RWPE1 (cell line): ENCODE measurements at regions not wholly inside any gene's neighbourhood (a gene's known extent, or its start where the extent isn't known, plus 50 kb on each side); places are given as distances from the start of the nearest gene placed in this dataset.
A peak's percentile ranks its signal among the peaks of the same experiment; 100 is the strongest.

Source experiments
- CTCF ChIA-PET: fragments of 350-600 bp; sonication (Branson Sonifier 250); formaldehyde crosslinking; extraction: SDS; loops from one replicate; lab custom pipeline; 2021; lab: Yijun Ruan, JAX
- POLR2A ChIA-PET: fragments of 400-600 bp; formaldehyde crosslinking; extraction: SDS; loops from one replicate; lab custom pipeline; 2020; ENCODE audit warnings: antibody characterized with exemption; ENCODE audit not compliant: low non-redundant PET; lab: Yijun Ruan, JAX
- DNase-seq: peaks from one replicate; pipeline ENCODE4 v3.0.0; 2012; ENCODE audit warnings: low spot score
- H3K27ac ChIP-seq: fragments of 450-650 bp; 2 replicates; pipeline ENCODE4 v1.5.1; 2017
- TF ChIP-seq, protein P1 (sequence below): fragments of 450-650 bp; conservative IDR thresholded peaks from 2 replicates; pipeline ENCODE4 v1.5.1; 2017; ENCODE audit warnings: low read depth, mild to moderate bottlenecking

DNA sequence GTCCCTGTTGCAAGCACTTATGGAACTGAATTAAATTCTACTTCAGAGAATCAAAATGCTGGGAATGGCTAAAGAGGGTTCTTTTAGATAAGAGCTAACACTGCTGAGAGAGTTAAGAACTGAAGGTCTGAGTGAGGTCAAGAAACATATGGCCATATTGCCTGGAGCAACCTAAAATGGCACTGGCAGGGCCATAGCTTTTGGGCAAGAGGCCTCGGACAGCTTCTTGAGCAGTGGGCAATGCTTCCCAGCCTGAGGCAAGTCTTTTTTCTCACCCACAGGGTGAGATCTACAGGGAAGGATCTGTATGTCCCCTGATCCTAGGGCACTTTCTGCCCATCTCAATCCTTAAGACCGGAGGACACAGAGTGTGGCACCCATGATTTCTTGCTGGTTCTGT is 244.6 kb upstream of the NT5C1B start:
- DNase-seq, result no peak
- TF ChIP-seq, protein P1, sequence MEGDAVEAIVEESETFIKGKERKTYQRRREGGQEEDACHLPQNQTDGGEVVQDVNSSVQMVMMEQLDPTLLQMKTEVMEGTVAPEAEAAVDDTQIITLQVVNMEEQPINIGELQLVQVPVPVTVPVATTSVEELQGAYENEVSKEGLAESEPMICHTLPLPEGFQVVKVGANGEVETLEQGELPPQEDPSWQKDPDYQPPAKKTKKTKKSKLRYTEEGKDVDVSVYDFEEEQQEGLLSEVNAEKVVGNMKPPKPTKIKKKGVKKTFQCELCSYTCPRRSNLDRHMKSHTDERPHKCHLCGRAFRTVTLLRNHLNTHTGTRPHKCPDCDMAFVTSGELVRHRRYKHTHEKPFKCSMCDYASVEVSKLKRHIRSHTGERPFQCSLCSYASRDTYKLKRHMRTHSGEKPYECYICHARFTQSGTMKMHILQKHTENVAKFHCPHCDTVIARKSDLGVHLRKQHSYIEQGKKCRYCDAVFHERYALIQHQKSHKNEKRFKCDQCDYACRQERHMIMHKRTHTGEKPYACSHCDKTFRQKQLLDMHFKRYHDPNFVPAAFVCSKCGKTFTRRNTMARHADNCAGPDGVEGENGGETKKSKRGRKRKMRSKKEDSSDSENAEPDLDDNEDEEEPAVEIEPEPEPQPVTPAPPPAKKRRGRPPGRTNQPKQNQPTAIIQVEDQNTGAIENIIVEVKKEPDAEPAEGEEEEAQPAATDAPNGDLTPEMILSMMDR, result no peak
- ChIA-PET POLR2A (no interaction called here), CTCF (interaction anchor here (1.1 kb wide), 1 partner anchor 84 kb away, joined by 3 read pairs; no protein-coding TSS in a partner anchor)
- no peak overlapping the region for H3K27ac ChIP-seq

DNA sequence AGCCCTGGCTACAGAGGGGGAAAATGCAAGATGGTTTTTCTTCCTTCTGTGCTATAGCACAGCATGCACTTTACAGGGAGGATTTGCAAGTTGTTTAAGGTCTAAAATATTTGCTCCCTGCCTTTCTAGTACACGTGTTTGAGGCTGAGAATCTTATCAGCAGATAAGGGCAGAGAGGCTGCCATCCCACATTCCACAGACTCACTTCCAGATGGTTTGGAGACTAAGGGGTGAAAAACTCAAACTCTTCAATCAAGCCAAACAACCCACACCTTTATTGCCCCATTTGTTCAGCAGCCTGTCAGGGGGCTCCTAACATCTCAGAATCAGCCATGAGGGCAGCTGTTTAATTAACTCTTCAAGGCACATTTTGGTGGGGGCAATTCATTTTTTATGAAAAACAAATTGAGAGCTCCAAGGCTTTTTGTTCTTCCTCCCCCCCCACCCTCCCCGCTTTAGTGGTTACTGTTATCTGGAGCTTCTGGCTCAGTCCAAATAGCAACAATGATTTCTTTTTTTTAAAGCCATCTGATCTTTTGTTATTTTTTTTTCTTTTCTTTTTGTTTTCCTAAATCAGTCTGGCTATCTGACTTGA is 242.6 kb upstream of the NT5C1B start:
- CTCF ChIA-PET, result no interaction called here
- TF ChIP-seq, protein P1, result no peak
- POLR2A ChIA-PET, result no interaction called here
- DNase-seq, result no peak
- H3K27ac ChIP-seq, result no peak overlapping the region

DNA sequence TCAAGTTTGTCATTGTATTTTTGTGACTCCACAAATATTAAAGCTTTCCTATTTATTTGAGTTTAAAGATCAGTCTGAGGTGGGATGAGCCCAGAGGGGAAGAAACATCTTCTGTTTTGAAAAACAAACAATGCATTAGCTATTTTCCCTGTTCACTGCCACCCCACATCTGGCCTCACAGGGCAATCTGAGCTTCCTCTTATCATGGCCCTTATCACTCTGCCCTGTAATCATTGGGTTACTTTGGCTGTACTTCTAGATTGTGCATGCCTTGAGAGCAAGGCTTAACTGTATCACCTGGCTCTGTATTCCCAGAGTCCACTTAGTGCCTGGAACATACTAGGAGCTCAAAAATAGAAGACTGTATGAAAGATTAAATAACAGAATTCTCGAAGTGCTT is 241.6 kb upstream of the NT5C1B start:
- CTCF ChIA-PET, result interaction anchor here (0.7 kb wide), 1 partner anchor 8 kb away, joined by 5 read pairs; no protein-coding TSS in a partner anchor
- TF ChIP-seq, protein P1, result no peak
- POLR2A ChIA-PET, result no interaction called here
- no peak for DNase-seq
- H3K27ac ChIP-seq, result no peak overlapping the region

DNA sequence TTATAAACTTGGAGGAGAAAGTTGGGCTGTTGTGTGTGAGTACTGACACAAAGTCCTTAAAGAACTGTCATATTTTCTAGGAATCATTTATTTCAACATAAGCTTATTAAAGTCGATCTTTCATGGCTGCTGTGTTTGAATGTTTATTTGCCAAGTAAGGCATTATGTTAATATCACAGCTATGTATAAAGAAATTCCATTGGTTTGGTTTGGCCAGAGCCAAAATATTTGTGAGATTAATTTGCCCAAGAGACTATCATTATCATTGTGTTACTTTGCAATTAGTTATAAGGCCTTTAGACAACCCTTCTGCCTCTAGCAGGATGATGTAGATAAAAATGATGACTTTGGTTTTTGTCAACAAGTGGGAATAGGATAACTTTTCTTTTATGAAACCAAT is 240.6 kb upstream of the NT5C1B start:
- POLR2A ChIA-PET, result no interaction called here
- CTCF ChIA-PET, result no interaction called here
- TF ChIP-seq, protein P1, result no peak
- no peak overlapping the region for H3K27ac ChIP-seq
- DNase-seq, result no peak

DNA sequence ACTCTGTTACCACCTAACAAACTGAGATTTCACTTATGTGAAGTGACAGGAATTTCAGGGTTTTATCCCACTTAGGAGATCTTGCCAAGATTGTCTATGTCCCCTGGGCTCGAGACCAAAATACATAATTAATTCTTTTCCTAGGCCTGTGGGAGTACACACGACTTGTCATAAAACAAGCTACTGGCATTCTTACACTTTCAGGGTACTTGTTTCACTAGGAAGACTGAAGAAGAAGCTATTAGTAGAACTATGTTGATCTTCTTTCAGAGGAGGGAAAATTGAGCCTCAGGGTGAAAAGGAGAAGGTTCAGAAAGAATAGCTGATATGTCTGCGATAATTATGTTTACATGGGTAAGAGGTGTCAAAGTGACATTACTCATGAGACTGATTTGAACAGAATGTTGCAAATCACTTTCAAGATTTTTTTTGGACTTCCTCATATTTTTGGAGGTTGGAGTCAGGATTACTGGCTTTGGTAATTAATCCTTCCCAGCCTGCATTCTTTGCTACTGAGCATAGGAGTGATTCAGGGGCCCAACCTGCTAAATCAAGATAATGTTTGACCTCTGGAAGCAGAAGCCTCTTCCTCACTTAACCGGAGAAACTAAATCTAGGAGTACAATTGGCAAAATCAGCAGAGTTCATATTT is 240.0 kb upstream of the NT5C1B start:
- TF ChIP-seq, protein P1, result no peak
- no peak overlapping the region for H3K27ac ChIP-seq
- peak; percentile 20 for DNase-seq
- CTCF ChIA-PET, result no interaction called here
- POLR2A ChIA-PET, result no interaction called here

DNA sequence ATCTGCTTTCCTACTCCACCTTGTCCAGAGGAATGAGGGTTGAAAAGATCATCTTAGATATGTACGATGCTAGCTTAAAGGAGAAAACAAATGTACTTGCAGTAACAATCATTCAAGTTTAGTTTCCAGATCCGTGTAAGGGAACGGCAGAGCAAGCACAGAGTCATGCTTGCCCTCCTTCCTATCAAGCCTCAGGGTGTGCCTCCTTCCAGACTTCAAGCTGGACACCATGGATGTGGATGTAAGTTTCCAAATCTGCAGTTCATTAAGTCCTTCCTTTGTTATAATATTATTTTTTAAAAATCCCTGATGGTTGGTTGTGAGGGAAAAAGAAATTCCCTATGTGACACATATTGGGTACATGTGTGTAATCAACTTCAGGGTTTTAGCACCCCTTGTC is 238.9 kb upstream of the NT5C1B start:
- POLR2A ChIA-PET, result no interaction called here
- CTCF ChIA-PET, result no interaction called here
- TF ChIP-seq, protein P1, result no peak

More for the DNA sequence above, 238.9 kb upstream of the NT5C1B start:
- DNase-seq, result no peak
- H3K27ac ChIP-seq, result no peak overlapping the region
